CD1c-positive myeloid dendritic cell (primary cell): ENCODE measurements at regions not wholly inside any gene's neighbourhood (a gene's known extent, or its start where the extent isn't known, plus 50 kb on each side); places are given as distances from the start of the nearest gene placed in this dataset.
A peak's percentile ranks its signal among the peaks of the same experiment; 100 is the strongest.
"Not testable (repeated sequence)": the region's sequence is repeated elsewhere in the genome, so short reads cannot be mapped to it uniquely, and the experiment has no call there.

Experiments used
- DNase-seq: peaks from one replicate; pipeline ENCODE4 v3.0.0-alpha.2; 2016; ENCODE audit errors: extremely low spot score

GRCh38 chrX:111041018-111041462 lies 55.0 kb upstream of the PAK3 start:
- peak; percentile 20 for DNase-seq

DNA sequence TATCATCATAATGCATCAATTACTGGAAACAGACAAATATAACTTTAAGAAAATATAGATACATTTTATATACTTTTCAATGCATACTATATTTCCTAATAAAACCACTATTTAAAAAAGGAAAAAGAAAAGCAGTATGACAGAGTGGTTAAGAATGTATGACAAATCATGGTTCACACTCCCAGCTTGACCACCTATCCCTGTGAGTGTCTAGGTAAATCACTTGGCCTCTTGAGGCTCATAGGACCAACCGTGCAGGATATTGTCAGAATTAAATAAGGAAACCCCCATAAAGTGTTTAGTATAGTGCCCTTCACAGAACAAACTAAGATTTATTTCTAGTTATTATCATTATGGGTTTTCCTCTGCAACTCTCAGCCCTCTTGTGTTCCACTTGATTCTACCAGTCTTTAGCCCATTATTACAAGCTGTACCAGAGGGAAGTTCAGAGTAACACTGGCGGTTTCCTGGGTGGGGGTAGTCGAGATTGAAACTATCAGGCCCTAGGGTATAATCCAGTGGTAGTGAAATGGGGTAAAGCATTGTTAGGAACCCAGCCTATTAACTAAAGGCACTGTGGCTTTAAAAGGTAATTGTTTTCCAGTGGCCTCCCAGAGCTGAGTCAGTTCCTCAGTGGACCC lies 55.5 kb upstream of the PAK3 start:
- DNase-seq, result no peak

GRCh38 chrX:111039606-111040005 lies 56.4 kb upstream of the PAK3 start:
- DNase-seq, result no peak

GRCh38 chrX:111035991-111036390 lies 60.0 kb upstream of the PAK3 start:
- no peak for DNase-seq

GRCh38 chrX:111035256-111035655 lies 60.7 kb upstream of the PAK3 start:
- DNase-seq, result no peak

DNA sequence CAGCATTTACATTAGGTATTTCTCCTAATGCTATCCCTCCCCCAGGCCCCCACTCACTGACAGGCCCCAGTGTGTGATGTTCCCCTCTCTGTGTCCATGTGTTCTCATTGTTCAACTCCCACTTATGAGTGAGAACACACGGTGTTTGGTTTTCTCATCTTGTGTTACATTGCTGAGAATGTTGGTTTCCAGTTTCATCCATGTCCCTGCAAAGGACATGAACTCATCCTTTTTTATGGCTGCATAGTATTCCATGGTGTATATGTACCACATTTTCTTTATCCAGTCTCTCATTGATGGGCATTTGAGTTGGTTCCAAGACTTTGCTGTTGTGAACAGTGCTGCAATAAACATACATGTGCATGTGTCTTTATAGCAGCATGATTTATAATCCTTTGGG lies 73.0 kb upstream of the PAK3 start:
- DNase-seq, result not testable (repeated sequence)

- no peak for DNase-seq
These were observed 75.7 kb upstream of the PAK3 start for GRCh38 chrX:111020283-111020682.

DNA sequence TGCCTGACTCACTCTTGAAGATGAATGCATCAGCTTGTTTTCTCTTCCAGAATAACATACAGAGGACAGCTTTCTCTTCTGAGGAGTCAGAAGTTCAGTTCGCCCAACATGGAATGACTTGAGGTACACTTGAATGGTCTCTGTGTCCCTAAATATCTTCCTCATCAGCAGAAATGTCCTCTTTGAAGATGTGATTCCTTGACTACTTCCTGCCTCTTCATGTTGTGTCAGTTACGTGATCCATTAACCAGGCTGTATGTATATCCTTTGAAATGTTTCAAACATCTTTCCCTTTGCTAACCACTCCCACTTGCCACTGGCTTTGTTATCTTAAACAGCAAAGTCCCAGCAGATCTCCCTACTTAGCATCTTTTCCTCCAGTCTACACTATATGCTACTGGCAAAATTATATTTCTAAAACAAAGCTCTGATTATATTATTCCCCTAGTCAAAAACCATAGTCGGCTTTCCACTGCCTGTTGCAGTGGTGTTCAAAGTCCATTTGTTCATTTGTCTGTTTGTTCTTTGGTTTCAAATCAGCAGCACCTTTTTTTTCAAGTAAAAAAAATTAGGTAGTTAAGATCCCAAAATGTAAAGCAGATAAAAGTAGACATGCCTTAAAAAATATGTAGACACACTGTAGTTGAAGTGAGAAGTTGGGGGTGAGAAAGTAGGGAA lies 82.1 kb upstream of the PAK3 start:
- no peak for DNase-seq

GRCh38 chrX:111010111-111010510 lies 85.9 kb upstream of the PAK3 start:
- no peak for DNase-seq

GRCh38 chrX:111009256-111009655 lies 86.7 kb upstream of the PAK3 start:
- no peak for DNase-seq

- no peak for DNase-seq
These were observed 87.9 kb upstream of the PAK3 start for GRCh38 chrX:111008126-111008525.

- no peak for DNase-seq
These were observed 88.8 kb upstream of the PAK3 start for GRCh38 chrX:111007238-111007637.

- DNase-seq, result peak; percentile 10
These were observed 89.9 kb upstream of the PAK3 start for GRCh38 chrX:111006116-111006515.

GRCh38 chrX:111005166-111005565 lies 90.8 kb upstream of the PAK3 start:
- no peak for DNase-seq

DNA sequence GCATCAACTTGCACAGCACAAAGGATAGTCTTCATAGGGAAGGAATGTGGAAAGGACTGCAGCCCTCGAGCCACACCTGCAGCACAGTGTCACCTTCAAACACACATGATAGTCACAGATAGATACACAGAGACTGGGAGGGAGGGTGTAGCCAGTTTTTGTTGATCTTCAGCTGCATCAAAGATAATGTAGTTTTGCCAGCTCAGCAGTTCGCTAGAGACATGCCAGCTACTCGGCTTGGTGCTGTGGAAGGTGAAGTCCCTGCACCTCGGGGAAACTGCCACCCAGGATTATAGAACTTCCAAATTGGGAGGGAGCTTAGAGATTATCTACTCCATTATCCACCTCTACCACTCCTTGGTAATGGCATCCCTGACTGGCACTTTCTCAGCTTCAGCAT lies 92.9 kb upstream of the PAK3 start:
- DNase-seq, result no peak

DNA sequence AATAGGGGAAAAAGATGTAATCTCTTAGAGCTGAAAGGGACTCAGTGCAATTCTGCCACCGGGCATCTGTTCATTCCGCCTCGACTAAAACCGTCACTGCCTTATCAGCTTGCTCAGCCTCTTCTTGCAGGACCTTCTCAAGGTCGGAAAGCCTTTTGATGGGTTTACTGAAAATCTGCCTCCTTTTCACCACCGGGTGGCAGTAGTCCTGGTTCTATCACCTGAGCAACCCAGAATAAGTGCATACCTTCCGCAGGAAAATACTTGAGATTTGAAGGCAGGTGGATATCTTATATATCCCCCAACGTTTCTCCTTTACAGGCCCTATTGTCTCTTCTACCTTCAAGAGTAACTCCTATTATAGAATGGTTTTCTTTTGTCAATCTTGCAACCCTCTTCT lies 103.4 kb upstream of the PAK3 start:
- DNase-seq, result peak; percentile 2

- DNase-seq, result no peak
These were observed 106.1 kb upstream of the PAK3 start for GRCh38 chrX:110989869-110990268.

DNA sequence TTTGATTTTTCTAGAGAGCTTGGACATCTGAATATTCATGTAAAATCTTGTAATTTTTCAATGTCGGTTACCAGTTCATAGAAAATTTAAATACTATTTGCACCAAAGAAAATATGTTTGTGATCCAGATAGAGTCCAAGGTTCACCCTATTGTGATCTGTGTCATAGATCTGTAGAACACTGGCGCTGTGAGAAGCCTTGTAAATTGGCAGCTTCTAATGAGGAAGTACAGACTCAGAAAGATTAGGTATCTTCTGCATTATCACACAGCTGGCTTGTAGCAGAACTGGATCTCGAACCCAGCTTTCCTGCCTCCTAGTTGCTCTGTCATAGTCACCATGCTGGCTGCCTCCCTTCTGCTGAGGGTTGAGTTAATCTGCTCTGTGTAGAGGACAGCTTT lies 106.5 kb upstream of the PAK3 start:
- DNase-seq, result no peak

GRCh38 chrX:110987292-110987691 lies 108.7 kb upstream of the PAK3 start:
- no peak for DNase-seq

- DNase-seq, result no peak
These were observed 110.5 kb upstream of the PAK3 start for GRCh38 chrX:110985470-110985869.

- no peak for DNase-seq
These were observed 113.0 kb upstream of the PAK3 start for GRCh38 chrX:110983024-110983423.

DNA sequence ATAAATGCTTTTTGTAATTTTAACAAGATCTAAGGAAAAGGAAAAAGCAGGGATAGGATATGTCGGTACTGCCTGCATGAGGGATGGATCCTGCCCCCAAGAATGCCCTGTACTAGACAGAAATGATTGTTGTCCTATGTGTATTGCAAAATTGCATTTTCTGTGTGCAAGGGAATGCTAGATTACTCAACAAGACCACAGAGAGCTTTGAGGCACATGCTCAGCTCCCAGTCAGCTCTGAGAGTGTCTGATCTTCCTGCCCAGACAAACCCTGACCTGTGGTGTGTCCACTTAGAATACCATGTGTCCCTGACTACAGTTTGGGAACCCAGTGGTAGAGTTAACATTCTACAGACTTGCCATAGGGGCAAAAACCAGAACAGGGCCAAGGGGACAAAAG lies 129.2 kb upstream of the PAK3 start:
- DNase-seq, result no peak

GRCh38 chrX:110966091-110966454 lies 129.9 kb upstream of the PAK3 start:
- DNase-seq, result no peak
